ENCODE measurements at regions not wholly inside any gene's neighbourhood (a gene's known extent, or its start where the extent isn't known, plus 50 kb on each side); places are given as distances from the start of the nearest gene placed in this dataset.
"Not testable (repeated sequence)": the region's sequence is repeated elsewhere in the genome, so short reads cannot be mapped to it uniquely, and the experiment has no call there.

- DNase-seq (ENCODE audit: low read depth in 1 of 2, low spot score in 1 of 2): no peak
- no peak for TF ChIP-seq REST (IDR thresholded peaks at IDR 0.05; ENCODE audit: insufficient replicate concordance, low read depth)
- Histone ChIP-seq H3K4me3 (replicated peaks; ENCODE audit: insufficient read depth, low read length) (no peak overlapping the region), H3K27ac (replicated peaks) (no peak overlapping the region), H3K27me3 (ENCODE audit: insufficient read depth, poor library complexity, severe bottlenecking) (no peaks in the 10 kb centered on the region)
These were observed 977.2 kb upstream of the USP15 start for GRCh38 chr12:61282790-61283575.

- no peak overlapping the region for H3K4me3 ChIP-seq (replicated peaks; ENCODE audit: insufficient read depth, low read length)
- H3K27ac ChIP-seq (replicated peaks): no peak overlapping the region
- DNase-seq (ENCODE audit: low read depth in 1 of 2, low spot score in 1 of 2): no peak
- no peak for TF ChIP-seq GABPA (IDR thresholded peaks at IDR 0.05; ENCODE audit: low read depth)
- TF ChIP-seq SPI1 (IDR thresholded peaks at IDR 0.05; ENCODE audit: borderline replicate concordance, low read depth): no peak
- TF ChIP-seq REST (IDR thresholded peaks at IDR 0.05; ENCODE audit: insufficient replicate concordance, low read depth): no peak
- TF ChIP-seq POLR2AphosphoS5 (IDR thresholded peaks at IDR 0.05; ENCODE audit: low read depth): no peak
- TF ChIP-seq CTCF (IDR thresholded peaks at IDR 0.05; ENCODE audit: insufficient read depth, low read length): no peak
- no peaks in the 10 kb centered on the region for H3K27me3 ChIP-seq (ENCODE audit: insufficient read depth, poor library complexity, severe bottlenecking)
These were observed 969.7 kb upstream of the USP15 start for GRCh38 chr12:61290473-61290872.

GRCh38 chr12:61291647-61292046 is 968.6 kb upstream of the USP15 start:
- no peak for DNase-seq (ENCODE audit: low read depth in 1 of 2, low spot score in 1 of 2)
- TF ChIP-seq CTCF (IDR thresholded peaks at IDR 0.05; ENCODE audit: insufficient read depth, low read length) (no peak), GABPA (IDR thresholded peaks at IDR 0.05; ENCODE audit: low read depth) (no peak), SPI1 (IDR thresholded peaks at IDR 0.05; ENCODE audit: borderline replicate concordance, low read depth) (no peak), REST (IDR thresholded peaks at IDR 0.05; ENCODE audit: insufficient replicate concordance, low read depth) (no peak), POLR2AphosphoS5 (IDR thresholded peaks at IDR 0.05; ENCODE audit: low read depth) (no peak)
- no peaks in the 10 kb centered on the region for H3K27me3 ChIP-seq (ENCODE audit: insufficient read depth, poor library complexity, severe bottlenecking)
- H3K27ac ChIP-seq (replicated peaks): no peak overlapping the region
- no peak overlapping the region for H3K4me3 ChIP-seq (replicated peaks; ENCODE audit: insufficient read depth, low read length)

GRCh38 chr12:61294011-61294410 is 966.2 kb upstream of the USP15 start:
- not testable (repeated sequence) for H3K27ac ChIP-seq (replicated peaks); H3K4me3 ChIP-seq (replicated peaks; ENCODE audit: insufficient read depth, low read length); H3K27me3 ChIP-seq (ENCODE audit: insufficient read depth, poor library complexity, severe bottlenecking); DNase-seq (ENCODE audit: low read depth in 1 of 2, low spot score in 1 of 2)
